Right lobe of liver (tissue), 4 donors: ENCODE measurements at regions not wholly inside any gene's neighbourhood (a gene's known extent, or its start where the extent isn't known, plus 50 kb on each side); places are given as distances from the start of the nearest gene placed in this dataset.

ENCODE experiments used
- POLR2A ChIP-seq: fragments of 450-650 bp; IDR thresholded peaks from one replicate; pipeline ENCODE4 v1.6.1; 2017; ENCODE audit warnings: antibody characterized with exemption, mild to moderate bottlenecking
- TF ChIP-seq, protein P1 (sequence below), 4 donors: fragments of 200-600 bp in 3 of 4; fragments of 450-650 bp in 1 of 4; IDR thresholded peaks; one replicate each; pipeline versions ENCODE4 v1.5.1 to v1.8.0; 2016 to 2022; ENCODE audit warnings: antibody characterized with exemption in 4 of 4, mild to moderate bottlenecking in 2 of 4
- donor health status: DM: no; HTN: no; CAD: no.
- donor health status: DM: no; HTN: no; CAD: no.
- donor health status: DM: no; HTN: yes; CAD: no.

DNA sequence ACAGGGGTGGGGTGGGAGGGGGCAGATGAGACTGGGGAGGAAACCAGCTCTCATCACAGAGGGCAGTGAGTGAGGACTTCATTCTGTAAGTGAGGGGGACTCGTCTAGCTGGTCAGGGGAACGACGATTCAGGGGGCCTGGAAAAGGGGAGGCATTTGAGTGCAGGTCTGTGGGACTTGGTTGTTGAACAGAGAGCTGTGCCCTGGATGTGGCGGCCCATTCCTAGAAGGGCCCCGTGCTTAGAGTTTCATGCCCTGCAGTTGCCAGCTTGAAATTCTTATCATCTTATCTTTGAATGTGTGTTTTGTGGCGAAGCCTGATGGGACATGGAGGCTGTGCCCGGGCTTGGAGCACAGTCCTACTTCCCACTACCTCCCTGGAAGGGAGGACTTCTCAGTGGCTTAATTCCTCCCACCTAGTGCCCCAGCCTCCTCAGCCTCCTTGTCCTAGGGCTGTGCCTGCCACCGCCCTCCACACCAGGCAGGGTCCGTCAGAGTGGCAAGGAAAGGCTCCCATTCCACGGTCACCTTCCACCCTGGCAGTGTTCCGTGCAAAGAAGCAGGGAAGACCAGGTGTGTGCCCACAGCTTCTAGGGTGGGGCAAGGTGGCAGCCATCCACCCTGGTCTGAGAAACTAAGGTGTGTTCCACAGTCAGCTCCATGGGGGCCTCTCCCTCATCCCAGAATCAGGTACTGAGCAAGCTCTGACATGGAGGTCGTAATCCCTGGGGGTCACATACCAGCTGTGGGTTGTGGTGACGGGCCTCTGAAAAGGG lies 59.7 kb upstream of the LMO1 start:
- TF ChIP-seq, protein P1, sequence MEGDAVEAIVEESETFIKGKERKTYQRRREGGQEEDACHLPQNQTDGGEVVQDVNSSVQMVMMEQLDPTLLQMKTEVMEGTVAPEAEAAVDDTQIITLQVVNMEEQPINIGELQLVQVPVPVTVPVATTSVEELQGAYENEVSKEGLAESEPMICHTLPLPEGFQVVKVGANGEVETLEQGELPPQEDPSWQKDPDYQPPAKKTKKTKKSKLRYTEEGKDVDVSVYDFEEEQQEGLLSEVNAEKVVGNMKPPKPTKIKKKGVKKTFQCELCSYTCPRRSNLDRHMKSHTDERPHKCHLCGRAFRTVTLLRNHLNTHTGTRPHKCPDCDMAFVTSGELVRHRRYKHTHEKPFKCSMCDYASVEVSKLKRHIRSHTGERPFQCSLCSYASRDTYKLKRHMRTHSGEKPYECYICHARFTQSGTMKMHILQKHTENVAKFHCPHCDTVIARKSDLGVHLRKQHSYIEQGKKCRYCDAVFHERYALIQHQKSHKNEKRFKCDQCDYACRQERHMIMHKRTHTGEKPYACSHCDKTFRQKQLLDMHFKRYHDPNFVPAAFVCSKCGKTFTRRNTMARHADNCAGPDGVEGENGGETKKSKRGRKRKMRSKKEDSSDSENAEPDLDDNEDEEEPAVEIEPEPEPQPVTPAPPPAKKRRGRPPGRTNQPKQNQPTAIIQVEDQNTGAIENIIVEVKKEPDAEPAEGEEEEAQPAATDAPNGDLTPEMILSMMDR (IDR thresholded peaks at IDR 0.05): no peak
- no peak for TF ChIP-seq POLR2A
